HEK293T (cell line): ENCODE measurements at regions not wholly inside any gene's neighbourhood (a gene's known extent, or its start where the extent isn't known, plus 50 kb on each side); places are given as distances from the start of the nearest gene placed in this dataset.

Source experiments
- ARNT ChIP-seq: fragments of 450-650 bp; IDR thresholded peaks from 2 replicates; pipeline ENCODE4 v1.6.1; 2017; ENCODE audit warnings: mild to moderate bottlenecking
- BHLHE40 ChIP-seq: fragments of 450-650 bp; IDR thresholded peaks from 2 replicates; pipeline ENCODE4 v1.6.1; 2016; ENCODE audit warnings: mild to moderate bottlenecking, moderate library complexity, borderline replicate concordance
- CTBP1 ChIP-seq: fragments of 450-650 bp; IDR thresholded peaks from 2 replicates; pipeline ENCODE4 v1.6.1; 2016; ENCODE audit warnings: borderline replicate concordance
- ELF4 ChIP-seq: fragments of 450-650 bp; IDR thresholded peaks from 2 replicates; pipeline ENCODE4 v1.6.1; 2017; ENCODE audit warnings: antibody characterized with exemption
- FOXA1 ChIP-seq: fragments of 450-650 bp; IDR thresholded peaks from 2 replicates; pipeline ENCODE4 v1.6.1; 2016; ENCODE audit warnings: mild to moderate bottlenecking
- FOXK2 ChIP-seq: fragments of 450-650 bp; IDR thresholded peaks from 2 replicates; pipeline ENCODE4 v1.6.1; 2016; ENCODE audit warnings: mild to moderate bottlenecking
- FOXM1 ChIP-seq: fragments of 450-650 bp; IDR thresholded peaks from 2 replicates; pipeline ENCODE4 v1.6.1; 2017; ENCODE audit warnings: mild to moderate bottlenecking, borderline replicate concordance
- LEF1 ChIP-seq: fragments of 450-650 bp; IDR thresholded peaks from 2 replicates; pipeline ENCODE4 v1.6.1; 2017; ENCODE audit warnings: mild to moderate bottlenecking, borderline replicate concordance
- PKNOX1 ChIP-seq: fragments of 450-650 bp; IDR thresholded peaks from 2 replicates; pipeline ENCODE4 v1.6.1; 2016
- SP1 ChIP-seq: fragments of 450-650 bp; IDR thresholded peaks from 2 replicates; pipeline ENCODE4 v1.6.1; 2017
- SUZ12 ChIP-seq: fragments of 450-650 bp; IDR thresholded peaks from 2 replicates; pipeline ENCODE4 v1.6.1; 2016; ENCODE audit warnings: mild to moderate bottlenecking
- ZNF384 ChIP-seq: fragments of 450-650 bp; IDR thresholded peaks from 2 replicates; pipeline ENCODE4 v1.6.1; 2016

- TF ChIP-seq BHLHE40 (no peak), SUZ12 (no peak), FOXK2 (no peak), FOXM1 (no peak), SP1 (no peak), ARNT (no peak), ELF4 (no peak), CTBP1 (no peak), PKNOX1 (no peak), FOXA1 (no peak), ZNF384 (no peak), LEF1 (no peak)
These were observed 142.5 kb upstream of the PJA1 start for GRCh38 chrX:69307756-69308155.
